ENCODE measurements at regions not wholly inside any gene's neighbourhood (a gene's known extent, or its start where the extent isn't known, plus 50 kb on each side); places are given as distances from the start of the nearest gene placed in this dataset.

- TF ChIP-seq POLR2A (IDR thresholded peaks at IDR 0.05) (no peak), CTCF (IDR thresholded peaks at IDR 0.05 in 4 of 5, conservative IDR thresholded peaks at IDR 0.05 in 1 of 5) (no peak)
Measured at GRCh38 chr6:165129086-165129485, 180.3 kb downstream of the C6orf118 start.

Data from gastrocnemius medialis (tissue), 4 donors.